NCI-H2196 (cell line): ENCODE measurements at regions not wholly inside any gene's neighbourhood (a gene's known extent, or its start where the extent isn't known, plus 50 kb on each side); places are given as distances from the start of the nearest gene placed in this dataset.
"Not testable (repeated sequence)": the region's sequence is repeated elsewhere in the genome, so short reads cannot be mapped to it uniquely, and the experiment has no call there.

Source experiments
- DNase-seq: peaks from one replicate; lab custom pipeline; 2025; ENCODE audit not compliant: unreplicated experiment; lab: John Stamatoyannopoulos, UW

- no peak for DNase-seq
Measured at GRCh38 chr9:102032614-102033013, 294.2 kb upstream of the GRIN3A start.

GRCh38 chr9:102000956-102001355 lies 262.5 kb upstream of the GRIN3A start:
- DNase-seq = no peak

DNA sequence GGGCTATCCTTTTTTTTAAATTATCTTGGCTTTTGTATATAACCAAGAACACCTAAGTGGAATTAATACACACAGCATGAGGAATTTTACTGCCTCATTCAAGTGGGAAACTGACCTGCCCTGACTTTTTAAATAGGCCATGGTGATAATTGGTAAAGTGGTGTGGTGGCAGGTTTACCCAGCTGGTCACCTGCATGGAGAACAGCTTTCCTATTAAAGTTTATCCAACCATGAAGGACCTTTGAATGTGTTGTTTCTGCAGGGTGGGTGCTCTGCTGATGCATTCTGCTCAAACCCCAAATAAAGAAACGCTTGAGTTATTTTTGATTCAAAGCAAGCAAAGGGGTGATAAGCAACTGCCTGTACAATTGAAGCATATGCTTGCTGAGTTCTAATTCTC lies 261.0 kb upstream of the GRIN3A start:
- DNase-seq = peak; percentile 7

DNA sequence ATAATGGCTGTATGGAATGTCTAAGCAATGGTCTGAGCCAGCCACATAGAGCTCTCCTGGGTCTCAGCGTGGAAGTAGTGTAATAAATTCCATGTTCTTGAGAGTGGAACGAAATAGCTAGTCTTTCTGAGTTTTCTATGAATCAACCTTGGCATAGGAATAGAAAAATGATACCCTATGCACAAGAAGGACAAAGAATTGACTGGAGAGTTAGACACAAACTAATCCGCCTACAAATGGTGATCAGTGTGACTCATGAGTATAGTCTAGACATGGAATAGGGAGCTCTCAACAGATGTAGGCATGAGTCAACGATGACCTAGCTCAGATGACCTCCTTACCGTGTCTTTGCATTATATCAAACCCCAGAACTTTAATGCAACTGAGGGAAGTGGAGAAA lies 256.8 kb upstream of the GRIN3A start:
- no peak for DNase-seq

GRCh38 chr9:101993771-101994170 lies 255.3 kb upstream of the GRIN3A start:
- no peak for DNase-seq

DNA sequence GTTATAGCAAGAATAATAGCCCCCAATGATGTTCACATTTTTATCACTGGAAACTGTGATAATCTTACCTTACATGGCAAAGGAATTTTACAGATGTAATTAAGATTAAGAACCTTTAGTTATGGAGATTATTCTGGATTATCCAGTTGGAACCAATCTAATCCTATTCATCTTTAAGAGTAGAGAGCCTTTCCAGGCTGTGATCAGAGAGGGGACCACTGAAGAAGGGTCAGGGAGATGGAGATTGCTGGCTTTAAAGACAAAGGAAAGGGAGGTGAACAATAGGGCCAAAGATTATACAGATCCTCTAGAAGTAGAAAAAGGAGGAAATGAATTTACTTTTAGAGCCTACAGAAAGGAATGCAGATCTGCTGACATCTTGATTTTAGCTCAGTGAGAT lies 253.5 kb upstream of the GRIN3A start:
- no peak for DNase-seq

DNA sequence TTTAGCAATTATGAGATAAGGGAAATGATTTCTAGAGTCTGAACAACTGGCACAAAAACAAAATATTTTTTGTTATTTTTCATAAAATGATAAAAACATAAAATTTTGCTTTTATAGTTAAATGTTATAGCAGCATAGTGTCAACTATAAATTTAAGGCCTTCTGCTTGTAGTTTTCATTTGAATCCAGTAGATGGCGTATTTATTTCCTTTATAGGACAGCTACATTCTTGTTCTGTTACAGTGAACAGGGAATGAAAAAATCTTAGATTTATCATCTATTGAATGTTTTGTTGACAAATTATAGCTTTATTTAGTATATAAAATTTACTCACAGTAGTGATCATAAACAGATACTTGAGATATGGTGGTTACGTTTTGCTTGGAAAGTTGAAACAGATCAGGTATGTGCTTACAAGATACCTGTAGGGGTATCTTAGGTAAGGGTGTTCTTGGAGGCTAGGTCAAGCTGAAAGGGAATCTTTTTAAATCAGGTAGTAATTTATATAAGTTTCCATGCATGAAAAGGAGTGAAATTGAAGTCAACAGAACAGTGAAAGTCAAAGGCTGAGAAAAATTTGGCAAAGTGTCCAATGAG lies 239.3 kb upstream of the GRIN3A start:
- no peak for DNase-seq

DNA sequence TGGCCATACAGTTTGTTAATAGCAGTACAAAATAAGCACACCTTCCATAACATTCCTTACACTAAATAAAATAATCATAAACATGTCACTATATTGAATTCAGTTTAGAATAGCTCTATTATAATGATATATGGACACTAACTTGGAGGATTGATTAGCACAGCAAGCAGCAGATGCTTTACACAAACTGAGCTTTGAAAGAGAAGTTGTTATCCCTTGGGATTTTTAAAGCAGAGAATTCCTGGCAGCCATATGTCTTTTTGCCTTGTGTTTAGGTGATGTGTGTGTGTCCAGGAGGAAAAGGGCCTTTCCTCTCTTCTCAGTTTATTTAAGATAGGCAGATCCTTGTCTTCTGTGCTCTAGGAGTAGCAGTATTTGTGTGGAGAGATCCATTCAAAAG lies 232.2 kb upstream of the GRIN3A start:
- DNase-seq = no peak

DNA sequence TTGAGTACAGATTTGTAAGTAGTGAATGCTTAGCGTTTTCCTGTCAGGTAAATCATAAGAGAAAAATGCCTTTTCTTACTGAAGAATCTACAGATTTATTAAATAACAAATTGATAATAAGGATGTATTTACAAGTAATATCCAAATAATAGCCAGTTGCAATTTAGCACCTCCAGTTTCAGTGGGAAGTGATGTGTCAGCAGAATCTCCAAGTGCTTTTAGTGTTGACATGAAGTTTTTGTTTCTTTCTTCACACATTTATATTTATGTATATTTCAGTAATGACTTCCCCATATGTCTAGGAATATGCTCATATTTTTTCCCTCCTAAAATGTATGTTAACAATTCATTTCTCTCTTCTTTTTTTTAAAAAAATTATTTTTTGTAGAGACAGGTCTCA lies 229.9 kb upstream of the GRIN3A start:
- DNase-seq = no peak

DNA sequence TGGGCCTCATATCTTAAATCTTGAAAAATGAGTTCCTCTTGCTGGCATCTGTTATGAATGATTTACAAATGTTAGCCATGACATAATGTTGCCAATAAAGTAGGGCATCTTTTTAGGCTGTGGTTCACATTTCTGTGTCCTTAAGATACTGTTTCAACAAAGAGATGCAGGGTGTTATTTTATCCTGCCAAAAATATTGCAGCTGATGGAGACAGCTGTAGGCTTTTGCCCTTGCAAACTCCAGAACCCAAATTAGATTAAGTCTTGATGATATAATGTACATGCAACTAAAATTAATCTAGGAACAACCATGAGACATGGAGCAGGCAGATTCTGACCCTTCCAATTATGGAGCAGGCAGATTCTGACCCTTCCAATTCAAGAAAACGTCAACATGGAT lies 228.2 kb upstream of the GRIN3A start:
- DNase-seq = no peak

DNA sequence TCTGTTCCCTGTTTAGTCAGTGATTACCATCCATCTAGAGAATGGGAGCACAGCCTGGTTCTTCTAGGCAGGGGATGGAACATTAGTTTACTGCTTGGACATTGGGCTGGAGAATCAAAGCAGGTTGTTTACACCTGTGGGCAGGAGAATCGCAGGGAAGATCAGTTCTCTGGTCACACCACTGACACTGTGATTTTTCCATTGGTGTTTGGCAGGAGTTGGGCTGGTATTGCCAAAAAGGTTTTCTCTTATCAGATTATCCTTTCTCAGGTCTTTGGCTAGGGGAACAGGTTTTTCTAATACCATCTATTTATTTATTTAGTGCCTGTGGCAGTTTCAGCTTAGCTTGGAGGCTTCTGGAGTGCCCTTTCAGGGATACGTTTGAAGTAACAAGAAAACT lies 219.3 kb upstream of the GRIN3A start:
- no peak for DNase-seq

- no peak for DNase-seq
Measured at GRCh38 chr9:101951598-101951997, 213.2 kb upstream of the GRIN3A start.

DNA sequence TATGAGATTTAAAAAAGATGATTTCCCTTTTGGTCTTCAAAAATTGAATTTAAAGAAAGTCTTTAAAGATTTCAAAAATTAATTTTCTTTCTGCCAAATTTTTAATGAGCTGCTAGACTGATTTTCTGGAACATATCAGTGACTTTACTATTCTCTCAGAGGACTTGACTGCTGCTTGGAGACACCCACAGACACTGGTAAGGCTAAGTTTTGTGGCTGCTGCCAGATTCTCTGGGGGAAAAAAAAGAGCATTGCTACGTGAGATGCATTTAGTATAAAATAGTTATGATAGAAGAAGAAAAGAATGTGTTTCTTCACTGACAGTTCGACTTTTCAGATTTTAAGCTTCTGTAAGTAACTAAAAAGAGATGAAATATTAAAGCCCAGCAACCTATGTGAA lies 193.3 kb upstream of the GRIN3A start:
- no peak for DNase-seq

DNA sequence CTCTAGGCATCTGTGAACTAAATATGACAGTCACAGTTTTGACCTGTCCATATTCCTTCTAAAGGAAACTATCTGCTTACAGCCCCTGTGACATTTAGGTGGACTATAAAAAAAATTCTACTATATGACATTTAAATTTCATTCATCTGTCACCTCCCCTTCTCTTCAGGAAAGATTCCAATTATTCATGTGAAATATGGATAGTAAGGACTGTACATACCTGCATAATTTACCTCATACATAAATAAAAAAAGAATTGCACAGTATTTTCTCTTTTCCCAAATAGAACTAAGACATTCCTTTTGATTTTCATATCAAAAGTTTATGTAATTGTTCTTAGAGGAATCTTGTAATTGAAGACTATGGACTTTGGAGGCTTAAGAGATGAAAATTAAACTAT lies 192.3 kb upstream of the GRIN3A start:
- no peak for DNase-seq

- no peak for DNase-seq
Measured at GRCh38 chr9:101925498-101925897, 187.1 kb upstream of the GRIN3A start.

DNA sequence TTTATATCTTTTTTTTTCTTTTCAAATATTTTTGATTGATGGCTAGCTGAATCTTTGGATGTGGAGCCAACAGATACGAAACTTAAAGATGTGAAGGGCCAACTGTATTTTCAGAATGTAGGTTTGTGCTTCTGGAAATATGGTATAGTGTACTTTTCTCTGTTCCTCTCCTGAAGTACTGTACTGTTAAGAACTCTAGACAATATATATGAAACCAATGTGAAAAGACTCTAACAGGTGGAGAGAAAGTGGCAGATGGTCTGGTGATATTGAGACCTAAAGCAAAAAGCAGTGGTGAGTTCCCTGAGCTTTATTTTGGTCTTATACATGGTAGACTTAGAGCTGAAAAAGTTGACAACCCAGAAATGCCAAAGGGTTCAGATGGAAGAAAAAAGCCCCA lies 185.0 kb upstream of the GRIN3A start:
- no peak for DNase-seq

- not testable (repeated sequence) for DNase-seq
Measured at GRCh38 chr9:101916948-101917347, 178.5 kb upstream of the GRIN3A start.

DNA sequence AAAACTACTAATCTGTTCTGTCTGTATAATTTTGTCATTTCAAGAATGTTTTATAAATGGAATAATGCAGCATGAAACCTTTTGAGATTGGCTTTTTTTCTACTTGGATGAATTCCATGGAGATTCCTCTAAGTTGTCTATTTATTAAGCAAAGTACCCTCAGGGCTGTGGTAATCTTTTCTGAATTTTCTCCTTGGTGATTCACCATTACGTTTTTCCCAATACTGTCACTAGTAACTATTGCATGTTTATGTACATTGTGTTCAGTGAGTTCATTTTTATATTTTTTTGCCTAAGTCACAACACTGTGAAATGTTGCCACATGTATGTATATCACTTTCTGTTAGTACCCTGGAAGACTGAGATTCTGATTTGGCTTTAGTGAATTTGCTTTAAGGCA lies 177.0 kb upstream of the GRIN3A start:
- no peak for DNase-seq

GRCh38 chr9:101912698-101913097 lies 174.3 kb upstream of the GRIN3A start:
- DNase-seq = no peak

- no peak for DNase-seq
Measured at GRCh38 chr9:101907466-101907865, 169.0 kb upstream of the GRIN3A start.

DNA sequence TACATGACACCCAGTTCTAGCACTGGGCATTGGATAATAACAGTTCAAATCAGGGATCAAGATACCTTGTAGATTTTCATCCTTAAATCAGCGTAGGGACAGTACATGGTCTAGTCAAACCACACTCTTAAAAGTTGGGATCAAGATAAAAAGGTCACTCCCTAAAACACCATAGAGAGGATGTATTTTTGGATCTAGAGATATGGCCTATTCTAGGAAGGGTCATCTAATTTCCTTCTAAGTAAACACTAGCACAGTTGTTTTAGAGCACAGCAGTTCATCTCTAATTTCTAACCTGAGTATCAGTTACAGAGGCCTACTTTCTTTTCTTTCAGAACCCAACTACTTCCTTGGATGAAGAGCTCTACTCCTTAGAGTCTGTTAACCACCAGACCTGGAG lies 166.4 kb upstream of the GRIN3A start:
- no peak for DNase-seq

DNA sequence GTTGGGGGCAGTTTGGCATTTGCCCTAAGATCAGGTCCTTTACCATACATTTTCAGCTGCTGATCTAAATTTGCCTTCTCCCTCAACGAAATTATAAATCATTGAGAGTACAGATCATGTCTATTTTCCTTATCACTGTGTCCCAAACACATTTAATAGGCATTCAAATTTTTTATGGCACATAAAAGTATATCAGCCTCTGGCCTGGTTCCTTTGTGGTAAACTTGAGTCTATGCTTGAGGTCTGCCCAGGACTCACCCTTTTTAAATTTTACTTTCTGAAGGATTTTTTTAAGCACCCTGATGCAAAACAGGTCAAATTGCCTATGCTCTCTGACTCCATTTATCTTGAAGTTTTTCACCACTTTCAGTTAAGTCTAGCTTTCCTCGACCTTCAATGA lies 163.6 kb upstream of the GRIN3A start:
- no peak for DNase-seq

DNA sequence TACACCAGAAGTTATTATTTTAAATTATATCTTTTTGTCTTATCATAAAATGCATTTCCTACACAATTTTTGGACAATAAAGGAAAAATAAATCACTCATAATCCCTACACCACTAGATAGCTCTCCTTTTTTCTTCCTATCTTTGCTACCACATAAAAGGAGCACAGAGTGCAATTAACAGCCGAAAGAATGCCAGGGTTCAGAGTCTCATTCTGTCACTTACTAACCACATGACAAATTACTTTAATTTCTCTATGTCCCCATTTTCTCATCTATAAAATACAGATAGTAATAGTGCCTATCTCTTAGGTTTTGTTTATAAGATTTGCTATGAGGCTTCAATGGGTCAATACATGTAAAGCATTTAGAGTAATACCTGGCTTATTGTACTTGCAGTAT lies 158.7 kb upstream of the GRIN3A start:
- no peak for DNase-seq
